ENCODE measurements at regions not wholly inside any gene's neighbourhood (a gene's known extent, or its start where the extent isn't known, plus 50 kb on each side); places are given as distances from the start of the nearest gene placed in this dataset.

- BruUV-seq (replicated peaks) = no TSS peak
- intact Hi-C loops (cut with micrococcal nuclease; ENCODE audit: unreplicated experiment) = no loop called here
- H3K4me3 Mint-ChIP-seq (ENCODE audit: unreplicated experiment) = no peak overlapping the region
- no peaks in the 10 kb centered on the region for H3K27me3 Mint-ChIP-seq (ENCODE audit: insufficient read depth, unreplicated experiment)
- Histone ChIP-seq H3K27me3 (replicated peaks; ENCODE audit: control insufficient read depth, insufficient read depth, low read length) (no peaks in the 10 kb centered on the region), H3K4me1 (no peaks in the 10 kb centered on the region), H3K36me3 (ENCODE audit: control insufficient read depth, insufficient read depth, low read length) (no peaks in the 10 kb centered on the region), H3K4me3 (ENCODE audit: low read depth, low read length) (no peak overlapping the region), H3K9me3 (no peaks in the 10 kb centered on the region)
- H3K27ac Mint-ChIP-seq (ENCODE audit: unreplicated experiment) = no peak overlapping the region
- no peaks in the 10 kb centered on the region for H3K4me1 Mint-ChIP-seq (ENCODE audit: low read depth, unreplicated experiment)
- ChIA-PET POLR2A (no interaction called here), CTCF (no interaction called here)
- no peak for TF ChIP-seq CTCF (IDR thresholded peaks at IDR 0.05; ENCODE audit: insufficient read depth in 1 of 2, low read depth in 1 of 2, low read length in 1 of 2, severe bottlenecking in 1 of 2, unreplicated experiment in 1 of 2)
- no peaks in the 10 kb centered on the region for H3K9me3 Mint-ChIP-seq (ENCODE audit: unreplicated experiment)
- no peak for DNase-seq
- no peaks in the 10 kb centered on the region for H3K36me3 Mint-ChIP-seq (ENCODE audit: insufficient read depth, unreplicated experiment)
Measured at GRCh38 chr1:193736507-193736906, 550.1 kb upstream of the B3GALT2 start.

DNA sequence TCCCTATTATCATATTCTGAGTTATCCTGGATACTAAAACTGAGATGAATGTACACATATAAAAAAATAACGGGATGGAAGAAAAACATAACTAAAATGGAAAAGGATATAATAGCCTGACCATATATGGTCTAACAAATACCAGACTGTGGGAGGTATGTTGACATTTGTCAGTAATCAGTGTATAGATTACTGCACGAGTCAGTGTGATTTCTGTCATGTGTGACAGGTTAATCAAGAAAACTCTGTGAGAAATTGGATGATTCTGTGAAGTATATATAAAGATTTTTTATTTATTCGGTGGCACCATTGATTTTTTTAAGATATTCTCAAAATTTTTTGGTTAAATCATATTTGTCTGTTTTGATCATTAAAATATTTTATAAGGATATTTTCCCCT, 547.3 kb upstream of the B3GALT2 start:
- no TSS peak for BruUV-seq (replicated peaks)
- no peaks in the 10 kb centered on the region for H3K9me3 Mint-ChIP-seq (ENCODE audit: unreplicated experiment)
- no peaks in the 10 kb centered on the region for H3K4me1 ChIP-seq
- H3K36me3 Mint-ChIP-seq (ENCODE audit: insufficient read depth, unreplicated experiment) = no peaks in the 10 kb centered on the region
- no peak overlapping the region for H3K4me3 ChIP-seq (ENCODE audit: low read depth, low read length)
- no peak overlapping the region for H3K27ac Mint-ChIP-seq (ENCODE audit: unreplicated experiment)
- H3K9me3 ChIP-seq = no peaks in the 10 kb centered on the region
- no peaks in the 10 kb centered on the region for H3K27me3 ChIP-seq (replicated peaks; ENCODE audit: control insufficient read depth, insufficient read depth, low read length)
- no peaks in the 10 kb centered on the region for H3K4me1 Mint-ChIP-seq (ENCODE audit: low read depth, unreplicated experiment)
- intact Hi-C loops (cut with micrococcal nuclease; ENCODE audit: unreplicated experiment) = no loop called here
- no peaks in the 10 kb centered on the region for H3K27me3 Mint-ChIP-seq (ENCODE audit: insufficient read depth, unreplicated experiment)
- H3K36me3 ChIP-seq (ENCODE audit: control insufficient read depth, insufficient read depth, low read length) = no peaks in the 10 kb centered on the region
- DNase-seq = no peak
- no peak overlapping the region for H3K4me3 Mint-ChIP-seq (ENCODE audit: unreplicated experiment)
- TF ChIP-seq CTCF (IDR thresholded peaks at IDR 0.05; ENCODE audit: insufficient read depth in 1 of 2, low read depth in 1 of 2, low read length in 1 of 2, severe bottlenecking in 1 of 2, unreplicated experiment in 1 of 2) = no peak
- CTCF ChIA-PET = no interaction called here
- POLR2A ChIA-PET = no interaction called here

DNA sequence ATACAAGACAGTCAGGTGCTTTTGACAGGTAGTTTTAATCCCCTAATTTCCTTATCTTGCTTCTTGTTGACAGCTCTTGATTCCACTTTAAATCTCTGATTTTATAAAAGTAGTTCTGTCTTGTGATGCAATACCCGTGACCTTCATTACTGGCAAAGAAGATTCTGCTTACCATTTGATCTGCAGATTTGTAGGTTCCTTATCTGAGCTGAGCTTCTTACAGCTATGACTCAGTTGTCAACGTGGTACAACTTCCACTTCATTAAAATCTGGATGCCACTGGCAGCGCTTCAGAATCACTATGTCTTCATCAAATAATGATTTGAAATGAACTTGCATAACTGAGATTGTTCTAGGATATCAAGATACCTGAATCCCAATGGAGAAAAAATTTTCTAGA, 543.6 kb upstream of the B3GALT2 start:
- CTCF ChIA-PET = no interaction called here
- Mint-ChIP-seq H3K27ac (ENCODE audit: unreplicated experiment) (no peak overlapping the region), H3K27me3 (ENCODE audit: insufficient read depth, unreplicated experiment) (peaks cover 5% of the 10 kb centered on the region), H3K36me3 (ENCODE audit: insufficient read depth, unreplicated experiment) (no peaks in the 10 kb centered on the region), H3K4me3 (ENCODE audit: unreplicated experiment) (no peak overlapping the region), H3K9me3 (ENCODE audit: unreplicated experiment) (no peaks in the 10 kb centered on the region), H3K4me1 (ENCODE audit: low read depth, unreplicated experiment) (no peaks in the 10 kb centered on the region)
- H3K9me3 ChIP-seq = no peaks in the 10 kb centered on the region
- H3K27me3 ChIP-seq (replicated peaks; ENCODE audit: control insufficient read depth, insufficient read depth, low read length) = no peaks in the 10 kb centered on the region
- no peak overlapping the region for H3K4me3 ChIP-seq (ENCODE audit: low read depth, low read length)
- no peaks in the 10 kb centered on the region for H3K4me1 ChIP-seq
- no peak for TF ChIP-seq CTCF (IDR thresholded peaks at IDR 0.05; ENCODE audit: insufficient read depth in 1 of 2, low read depth in 1 of 2, low read length in 1 of 2, severe bottlenecking in 1 of 2, unreplicated experiment in 1 of 2)
- intact Hi-C loops (cut with micrococcal nuclease; ENCODE audit: unreplicated experiment) = no loop called here
- no peaks in the 10 kb centered on the region for H3K36me3 ChIP-seq (ENCODE audit: control insufficient read depth, insufficient read depth, low read length)
- POLR2A ChIA-PET = no interaction called here
- no TSS peak for BruUV-seq (replicated peaks)
- no peak for DNase-seq
